Panc1 (cell line): ENCODE measurements at regions not wholly inside any gene's neighbourhood (a gene's known extent, or its start where the extent isn't known, plus 50 kb on each side); places are given as distances from the start of the nearest gene placed in this dataset.

Experiments
- TCF7L2 ChIP-seq: IDR thresholded peaks from 2 replicates; pipeline ENCODE4 v1.6.1; 2011; ENCODE audit warnings: mild to moderate bottlenecking, low read depth, low read length, inconsistent platforms
- TF ChIP-seq, protein P1 (sequence below): fragments of 450-650 bp; IDR thresholded peaks from 2 replicates; pipeline ENCODE4 v1.5.1; 2017; ENCODE audit warnings: mild to moderate bottlenecking

DNA sequence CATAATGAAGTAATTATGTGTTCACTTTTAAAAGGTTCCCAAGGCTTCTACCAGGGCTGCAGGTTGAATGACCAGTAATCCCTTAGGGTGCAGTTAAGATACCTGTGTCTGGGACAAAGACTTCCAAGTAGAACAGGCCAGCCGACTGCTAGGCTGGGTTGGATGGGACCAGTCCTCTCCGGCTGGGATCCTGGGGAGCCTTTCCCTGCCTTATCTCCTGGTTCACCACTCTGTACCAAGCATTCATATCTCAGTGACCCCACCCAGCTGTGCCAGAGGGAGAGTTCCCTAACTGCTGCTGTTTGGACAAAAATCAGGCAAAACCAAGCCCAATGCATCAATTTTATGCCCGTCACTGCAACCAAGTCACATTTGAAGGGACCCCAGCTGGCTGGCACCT lies 116.2 kb upstream of the ATP1A1 start:
- TF ChIP-seq, protein P1, sequence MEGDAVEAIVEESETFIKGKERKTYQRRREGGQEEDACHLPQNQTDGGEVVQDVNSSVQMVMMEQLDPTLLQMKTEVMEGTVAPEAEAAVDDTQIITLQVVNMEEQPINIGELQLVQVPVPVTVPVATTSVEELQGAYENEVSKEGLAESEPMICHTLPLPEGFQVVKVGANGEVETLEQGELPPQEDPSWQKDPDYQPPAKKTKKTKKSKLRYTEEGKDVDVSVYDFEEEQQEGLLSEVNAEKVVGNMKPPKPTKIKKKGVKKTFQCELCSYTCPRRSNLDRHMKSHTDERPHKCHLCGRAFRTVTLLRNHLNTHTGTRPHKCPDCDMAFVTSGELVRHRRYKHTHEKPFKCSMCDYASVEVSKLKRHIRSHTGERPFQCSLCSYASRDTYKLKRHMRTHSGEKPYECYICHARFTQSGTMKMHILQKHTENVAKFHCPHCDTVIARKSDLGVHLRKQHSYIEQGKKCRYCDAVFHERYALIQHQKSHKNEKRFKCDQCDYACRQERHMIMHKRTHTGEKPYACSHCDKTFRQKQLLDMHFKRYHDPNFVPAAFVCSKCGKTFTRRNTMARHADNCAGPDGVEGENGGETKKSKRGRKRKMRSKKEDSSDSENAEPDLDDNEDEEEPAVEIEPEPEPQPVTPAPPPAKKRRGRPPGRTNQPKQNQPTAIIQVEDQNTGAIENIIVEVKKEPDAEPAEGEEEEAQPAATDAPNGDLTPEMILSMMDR: no peak
- no peak for TF ChIP-seq TCF7L2
